ENCODE measurements at regions not wholly inside any gene's neighbourhood (a gene's known extent, or its start where the extent isn't known, plus 50 kb on each side); places are given as distances from the start of the nearest gene placed in this dataset.

DNA sequence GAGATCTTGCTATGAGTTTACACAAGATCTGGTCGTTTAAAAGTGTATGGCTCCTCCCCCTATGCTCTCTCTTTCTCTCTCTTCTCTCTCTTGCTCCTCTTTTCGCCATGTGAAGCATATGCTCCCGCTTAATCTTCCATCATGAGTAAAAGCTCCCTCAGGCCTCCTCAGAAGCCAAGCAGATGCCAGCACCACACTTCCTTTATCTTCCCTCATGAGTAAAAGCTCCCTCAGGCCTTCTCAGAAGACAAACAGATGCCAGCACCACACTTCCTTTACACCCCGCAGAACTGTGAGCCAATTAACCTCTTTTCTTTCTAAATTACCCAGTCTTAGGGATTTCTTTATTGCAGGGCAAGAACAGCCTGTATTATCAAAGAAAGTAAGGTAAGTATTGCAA lies 152.4 kb downstream of the SEC23A start:
- TF ChIP-seq GATA2 (IDR thresholded peaks at IDR 0.05; ENCODE audit: low read depth, low read length) (no peak), GATA3 (IDR thresholded peaks at IDR 0.05; ENCODE audit: low read depth, low read length) (no peak)

Data from SH-SY5Y (cell line).